RKO (cell line): ENCODE measurements at regions not wholly inside any gene's neighbourhood (a gene's known extent, or its start where the extent isn't known, plus 50 kb on each side); places are given as distances from the start of the nearest gene placed in this dataset.

Source experiments
- DNase-seq: peaks from one replicate; pipeline ENCODE4 v3.0.0-alpha.2; 2016; ENCODE audit warnings: low spot score

GRCh38 chr14:76551906-76552305, 176.0 kb downstream of the ESRRB start:
- no peak for DNase-seq

DNA sequence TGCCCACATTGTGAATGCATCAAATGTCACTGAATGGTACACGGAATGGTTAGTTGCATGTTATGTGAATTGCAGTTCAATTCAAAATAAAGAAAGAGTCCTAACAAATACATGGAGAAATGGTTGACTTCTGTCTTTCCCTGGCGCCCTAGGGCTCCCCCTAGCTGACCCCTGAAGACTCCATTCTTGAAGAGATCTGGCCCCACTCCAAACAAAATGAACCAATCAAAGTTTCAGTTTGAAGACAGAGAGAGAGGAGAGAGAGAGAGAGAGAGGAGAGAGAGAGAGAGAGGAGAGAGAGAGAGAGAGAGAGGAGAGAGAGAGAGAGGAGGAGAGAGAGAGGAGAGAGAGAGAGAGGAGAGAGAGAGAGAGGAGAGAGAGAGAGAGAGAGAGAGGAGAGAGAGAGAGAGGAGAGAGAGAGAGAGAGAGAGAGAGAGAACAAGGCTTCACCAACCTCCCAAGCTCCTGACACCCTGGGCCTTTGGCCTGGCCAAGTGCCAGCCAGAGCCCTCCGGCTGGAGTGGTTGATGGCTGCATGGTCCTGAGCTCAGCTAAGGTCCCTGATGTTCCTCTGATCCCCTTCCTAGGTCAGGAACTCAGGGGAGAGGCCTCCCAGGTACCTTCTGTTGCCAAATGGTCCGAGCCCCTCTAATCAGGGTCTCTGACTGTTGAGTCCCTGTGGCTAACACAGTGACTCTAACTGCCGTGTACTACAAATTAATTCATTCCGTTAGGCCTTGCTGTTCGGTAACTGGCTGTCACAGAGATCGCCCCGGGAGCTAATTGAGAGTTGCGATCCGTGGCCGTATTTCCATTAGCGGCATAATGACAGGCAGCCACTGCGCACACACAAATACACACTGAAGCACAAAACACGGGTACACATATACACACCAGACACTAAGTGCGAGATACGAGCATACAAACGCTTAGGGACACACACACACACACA, 188.8 kb downstream of the ESRRB start:
- DNase-seq = peak; percentile 24

DNA sequence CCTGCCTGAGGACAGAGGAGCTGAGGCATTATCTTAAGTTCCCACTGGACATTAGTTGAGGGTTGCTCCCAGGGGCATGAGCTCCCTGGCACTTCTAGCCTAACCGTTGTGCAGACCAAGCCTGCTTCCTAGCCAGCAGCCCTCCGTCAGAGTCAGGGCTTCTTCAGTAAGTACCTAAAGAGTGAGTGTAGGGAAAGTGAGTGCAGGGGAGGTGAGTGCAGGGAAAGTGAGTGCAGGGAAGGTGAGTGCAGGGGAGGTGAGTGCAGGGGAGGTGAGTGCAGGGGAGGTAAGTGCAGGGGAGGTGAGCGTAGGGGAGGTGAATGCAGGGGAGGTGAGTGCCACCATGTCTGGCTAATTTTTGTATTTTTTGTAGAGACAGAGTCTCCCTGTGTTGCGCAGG, 190.5 kb downstream of the ESRRB start:
- no peak for DNase-seq

DNA sequence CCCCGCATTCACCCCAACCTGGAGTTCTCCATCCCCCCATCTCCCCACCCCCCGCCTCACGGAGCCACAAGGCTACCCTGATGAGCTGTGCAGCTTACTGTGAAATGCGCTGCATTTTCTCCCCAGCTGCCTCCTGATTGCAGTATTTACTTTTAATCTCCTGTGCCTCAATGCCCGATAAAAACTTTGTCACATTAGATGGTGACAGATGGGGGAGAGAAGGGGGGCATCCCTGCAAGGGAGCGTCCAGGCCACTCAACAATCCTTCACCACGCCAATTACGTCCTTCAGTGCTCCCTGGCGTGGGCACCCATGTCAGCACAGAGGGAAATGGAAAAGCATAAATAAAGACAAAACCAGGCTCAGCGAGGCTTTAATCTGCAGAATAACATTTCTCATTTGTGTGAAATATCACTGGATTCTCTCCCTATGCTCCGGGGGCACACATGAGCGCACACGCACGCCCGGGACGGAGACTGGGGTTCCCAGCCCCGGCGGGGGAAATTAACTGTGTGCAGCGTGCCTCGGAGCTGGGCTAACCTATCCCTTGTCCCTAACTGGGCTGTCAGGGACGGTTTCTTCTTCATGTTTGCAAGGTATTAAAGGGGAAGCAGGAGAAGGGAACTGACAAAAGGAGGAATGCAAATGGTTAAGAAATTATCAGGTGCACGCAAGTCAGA, 186.7 kb upstream of the VASH1 start:
- DNase-seq = no peak

- DNase-seq = no peak
Measured at GRCh38 chr14:76575108-76575507, 186.2 kb upstream of the VASH1 start.

- DNase-seq = no peak
Measured at GRCh38 chr14:76576047-76576741, 185.1 kb upstream of the VASH1 start.

- no peak for DNase-seq
Measured at GRCh38 chr14:76577090-76577489, 184.2 kb upstream of the VASH1 start.

GRCh38 chr14:76577837-76578236, 183.4 kb upstream of the VASH1 start:
- no peak for DNase-seq

DNA sequence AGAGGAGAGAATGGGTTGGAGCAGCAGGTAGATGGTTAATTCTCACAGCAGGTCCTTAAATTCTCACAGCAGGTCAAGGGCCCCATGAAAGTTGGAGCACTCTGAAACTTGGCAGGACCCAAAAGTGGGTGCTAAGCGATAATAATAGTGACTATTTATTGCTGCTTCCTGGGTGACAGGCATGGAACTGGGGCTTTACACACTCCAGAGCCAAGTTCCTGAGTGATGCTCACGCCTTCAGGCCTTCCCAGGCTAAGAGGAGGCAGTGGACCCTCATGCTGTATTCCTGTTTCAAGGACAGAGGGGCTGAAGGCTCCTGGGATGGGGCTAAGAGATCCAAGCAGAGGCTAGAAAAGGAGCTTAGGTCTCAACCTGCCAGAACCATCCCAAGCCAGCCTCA, 180.9 kb upstream of the VASH1 start:
- DNase-seq = no peak

DNA sequence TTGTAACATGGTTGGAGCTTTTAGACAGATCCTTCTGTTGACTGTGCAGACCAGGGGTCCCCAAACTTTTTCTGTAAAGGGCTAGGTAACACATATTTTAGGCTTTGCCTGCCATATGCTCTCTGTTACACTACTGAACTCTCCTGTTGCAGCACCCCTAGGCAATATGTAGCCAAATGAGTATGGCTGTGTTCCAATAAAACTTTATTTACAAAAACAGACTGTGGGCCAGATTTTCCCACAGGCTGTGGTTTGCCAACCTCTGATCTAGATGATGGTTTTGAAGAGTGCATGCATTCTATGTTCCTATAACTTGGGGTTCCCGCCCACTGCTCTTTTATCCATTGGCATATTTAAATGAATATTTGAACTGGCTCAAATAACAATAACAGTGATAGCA, 180.3 kb upstream of the VASH1 start:
- no peak for DNase-seq

GRCh38 chr14:76581592-76581991, 179.7 kb upstream of the VASH1 start:
- no peak for DNase-seq

DNA sequence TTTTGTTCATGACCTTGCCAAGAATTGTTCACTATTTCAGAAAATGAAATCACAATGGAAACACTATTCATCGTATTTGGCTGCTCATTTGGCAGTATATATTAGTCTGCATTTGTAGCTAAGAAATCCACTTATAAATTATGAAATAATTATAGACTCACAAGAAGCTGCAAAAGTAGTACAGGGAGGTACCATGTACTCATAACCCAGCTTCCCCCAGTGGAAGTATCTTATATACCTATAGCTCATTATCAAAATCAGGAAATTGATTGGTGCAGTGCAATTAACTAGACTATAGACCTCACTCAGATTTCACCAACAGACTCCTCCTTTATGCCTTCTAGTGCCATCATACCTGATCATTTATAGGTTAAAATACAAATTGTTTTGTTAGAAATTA, 178.8 kb upstream of the VASH1 start:
- no peak for DNase-seq

DNA sequence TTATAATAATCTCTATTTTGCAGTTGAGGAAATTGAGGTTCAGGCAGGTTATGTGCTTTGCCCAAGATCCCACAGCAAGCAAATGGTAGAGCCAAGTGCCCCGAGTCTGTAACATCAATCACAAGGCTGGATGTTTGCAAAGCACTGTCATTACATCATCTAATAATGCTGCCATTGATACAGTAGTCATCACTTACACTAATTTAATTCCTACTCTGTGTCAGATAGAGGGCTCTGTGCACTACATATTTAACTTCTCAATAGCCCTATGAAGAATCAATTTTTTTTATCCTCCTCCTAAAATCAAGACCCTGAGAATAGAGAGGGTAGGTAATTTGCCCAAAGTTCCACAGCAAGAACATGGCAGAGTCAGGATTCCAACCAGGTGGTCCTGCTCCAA, 178.1 kb upstream of the VASH1 start:
- no peak for DNase-seq

- no peak for DNase-seq
Measured at GRCh38 chr14:76583805-76584204, 177.5 kb upstream of the VASH1 start.

DNA sequence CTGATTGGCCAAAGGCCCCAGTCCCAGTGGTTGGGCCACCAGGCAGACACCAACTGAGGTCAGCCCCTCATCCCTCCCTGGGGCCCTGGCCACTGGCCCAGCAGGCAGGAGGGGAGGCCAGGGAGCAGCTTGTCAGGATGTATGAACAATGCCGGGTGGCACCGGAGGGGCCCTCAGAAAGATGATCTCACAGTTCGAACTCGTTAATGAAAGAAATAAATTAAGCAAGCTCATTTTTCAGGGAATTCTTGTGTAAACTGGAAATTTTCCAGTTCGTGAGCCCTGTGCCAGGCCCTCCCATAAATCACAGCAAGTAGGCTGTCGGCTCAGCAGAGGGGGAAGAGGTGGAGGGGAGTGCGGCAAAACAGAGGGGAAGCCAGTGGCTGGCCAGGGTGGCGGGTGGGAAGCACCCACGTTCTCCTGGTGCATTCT, 177.0 kb upstream of the VASH1 start:
- no peak for DNase-seq

DNA sequence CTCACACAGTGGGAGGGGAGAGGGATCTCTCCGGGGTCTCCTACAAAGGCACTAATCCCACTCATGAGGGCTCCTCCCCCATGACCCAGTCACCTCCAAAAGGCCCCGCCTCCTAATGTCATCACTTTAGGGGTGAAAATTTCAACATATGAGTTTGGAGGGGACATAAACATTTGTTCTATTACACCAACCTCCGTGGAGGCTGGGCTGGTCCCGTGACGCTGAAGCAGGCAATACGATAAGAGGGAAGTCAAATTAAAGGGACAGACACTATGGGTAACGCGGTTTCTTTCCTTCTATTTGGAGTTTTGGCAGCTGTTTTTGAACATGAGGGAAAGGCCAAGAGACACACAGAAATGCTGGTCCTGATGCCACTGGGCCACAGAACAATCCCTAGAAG, 175.7 kb upstream of the VASH1 start:
- no peak for DNase-seq

GRCh38 chr14:76589246-76589645, 172.0 kb upstream of the VASH1 start:
- peak; percentile 53 for DNase-seq

GRCh38 chr14:76591266-76591665, 170.0 kb upstream of the VASH1 start:
- DNase-seq = no peak

GRCh38 chr14:76595266-76595665, 166.0 kb upstream of the VASH1 start:
- DNase-seq = no peak

DNA sequence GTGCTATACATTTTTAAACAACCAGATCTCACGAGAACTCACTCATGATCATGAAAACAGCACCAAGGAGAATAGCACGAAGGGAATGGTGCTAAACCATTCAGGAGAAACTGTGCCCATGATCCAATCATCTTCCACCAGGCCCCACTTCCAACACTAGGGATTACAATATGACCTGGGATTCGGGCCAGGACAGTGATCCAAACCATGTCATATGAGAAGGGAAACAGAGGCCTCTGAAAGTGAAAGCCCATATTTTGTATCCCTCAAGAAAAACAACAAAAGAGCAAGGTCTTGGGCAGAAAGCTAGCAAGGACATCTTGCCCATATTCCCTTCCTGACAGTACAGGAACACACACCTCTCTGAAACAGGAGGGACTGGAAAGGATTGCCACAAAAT, 163.9 kb upstream of the VASH1 start:
- DNase-seq = no peak

GRCh38 chr14:76599141-76599540, 162.1 kb upstream of the VASH1 start:
- no peak for DNase-seq

DNA sequence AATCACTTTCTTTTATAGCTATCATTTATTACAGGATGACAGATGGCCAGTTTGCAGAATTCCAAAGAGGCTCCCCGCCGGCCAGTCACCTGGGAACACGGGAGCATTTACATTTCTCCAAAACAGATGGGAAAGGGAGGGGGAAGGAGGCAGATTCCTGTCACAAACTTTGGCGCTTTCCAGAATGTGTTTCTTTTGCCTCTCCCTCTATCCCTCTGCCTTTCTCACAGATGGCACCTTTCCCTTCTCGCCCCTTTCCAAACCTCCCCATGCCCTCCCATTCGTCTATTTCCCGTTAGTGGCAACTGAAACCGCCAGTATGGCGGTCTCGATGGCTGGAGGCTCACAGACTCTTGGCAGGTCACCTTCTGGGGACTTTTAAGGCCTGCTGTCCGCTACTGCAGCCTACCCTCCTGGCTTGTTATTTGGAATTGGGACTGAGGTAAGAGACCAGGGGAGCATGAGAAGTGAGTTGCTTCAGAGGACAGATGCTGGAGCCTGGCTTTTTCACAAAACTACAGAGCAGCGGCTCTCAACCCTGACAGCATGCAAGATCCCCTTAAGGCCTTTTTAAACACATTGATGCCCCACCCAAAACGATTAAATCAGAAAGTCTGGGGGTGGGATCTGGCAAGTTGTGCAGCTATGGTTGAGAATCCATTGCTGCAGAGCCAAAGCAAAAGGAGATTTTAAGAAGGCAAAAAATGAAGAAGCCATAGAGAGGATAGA, 161.5 kb upstream of the VASH1 start:
- no peak for DNase-seq
